A673 (cell line): ENCODE measurements at regions not wholly inside any gene's neighbourhood (a gene's known extent, or its start where the extent isn't known, plus 50 kb on each side); places are given as distances from the start of the nearest gene placed in this dataset.

Source experiments
- CTCF ChIP-seq: fragments of 300-800, 200-600 bp; sonication (generic); conservative IDR thresholded peaks from 2 replicates; pipeline ENCODE4 v1.5.1; 2017; ENCODE audit warnings: low read depth, mild to moderate bottlenecking, antibody characterized with exemption, low read length, moderate library complexity, mixed read lengths
- EZH2 ChIP-seq: fragments of 200-600 bp; sonication (generic); IDR thresholded peaks from 2 replicates; pipeline ENCODE4 v1.6.1; 2017; ENCODE audit warnings: borderline replicate concordance, low read depth, mild to moderate bottlenecking, mixed read lengths, antibody characterized with exemption, low read length; ENCODE audit not compliant: poor library complexity, severe bottlenecking

- TF ChIP-seq CTCF (no peak), EZH2 (no peak)
Observed at GRCh38 chr6:82681119-82681714, 317.6 kb downstream of the TPBG start.
